GM12891 (cell line): ENCODE measurements at regions not wholly inside any gene's neighbourhood (a gene's known extent, or its start where the extent isn't known, plus 50 kb on each side); places are given as distances from the start of the nearest gene placed in this dataset.

Experiments
- PAX5 ChIP-seq: IDR thresholded peaks from 2 replicates; pipeline ENCODE4 v1.6.1; 2011; ENCODE audit warnings: low read length, moderate library complexity, mild to moderate bottlenecking; ENCODE audit not compliant: insufficient read depth, severe bottlenecking
- POLR2A ChIP-seq: IDR thresholded peaks from 2 replicates; pipeline ENCODE4 v1.6.1; 2011; ENCODE audit warnings: low read depth, low read length, control low read depth
- POLR2AphosphoS5 ChIP-seq: IDR thresholded peaks from 2 replicates; pipeline ENCODE4 v1.6.1; 2011; ENCODE audit warnings: low read depth, low read length, control low read depth
- POU2F2 ChIP-seq: IDR thresholded peaks from 2 replicates; pipeline ENCODE4 v1.6.1; 2011; ENCODE audit warnings: low read depth, mild to moderate bottlenecking, control low read depth, low read length, moderate library complexity
- SPI1 ChIP-seq: IDR thresholded peaks from 2 replicates; pipeline ENCODE4 v1.6.1; 2011; ENCODE audit warnings: low read depth, low read length, control low read depth
- TAF1 ChIP-seq: IDR thresholded peaks from 2 replicates; pipeline ENCODE4 v1.6.1; 2011; ENCODE audit warnings: low read depth, low read length, control low read depth

GRCh38 chr13:22422023-22422422 is 751.1 kb downstream of the FGF9 start:
- TF ChIP-seq POLR2A (no peak), TAF1 (no peak), POLR2AphosphoS5 (no peak), SPI1 (no peak), PAX5 (no peak), POU2F2 (no peak)
